Aorta (tissue), 5 donors: ENCODE measurements at regions not wholly inside any gene's neighbourhood (a gene's known extent, or its start where the extent isn't known, plus 50 kb on each side); places are given as distances from the start of the nearest gene placed in this dataset.
"Not testable (repeated sequence)": the region's sequence is repeated elsewhere in the genome, so short reads cannot be mapped to it uniquely, and the experiment has no call there.

Experiments used
- ATAC-seq: fragments of 200-7000 bp; cut with Tn5 transposase; one replicate; pipeline ENCODE4 v1.9.1; 2022; ENCODE audit warnings: moderate library complexity; ENCODE audit not compliant: low FRiP score
- DNase-seq, 2 donors: peaks; one replicate each; pipeline ENCODE4 v3.0.0-alpha.2; 2020
- H3K27ac ChIP-seq, 2 donors: one replicate each; pipeline ENCODE4 v1.5.1; 2013; ENCODE audit warnings: low read length in 2 of 2, mild to moderate bottlenecking in 2 of 2, moderate library complexity in 2 of 2, control low read depth in 1 of 2, inconsistent platforms in 1 of 2, low read depth in 1 of 2
- H3K27me3 ChIP-seq, 2 donors: one replicate each; pipeline ENCODE4 v1.6.1; 2013; ENCODE audit warnings: control low read depth in 1 of 2, low read length in 1 of 2, mild to moderate bottlenecking in 1 of 2, moderate library complexity in 1 of 2; ENCODE audit not compliant: insufficient read depth in 2 of 2, control insufficient read depth in 1 of 2
- H3K36me3 ChIP-seq, 2 donors: one replicate each; pipeline ENCODE4 v1.6.1; 2013; ENCODE audit warnings: control low read depth in 1 of 2, low read length in 1 of 2, mild to moderate bottlenecking in 1 of 2; ENCODE audit not compliant: insufficient read depth in 2 of 2, control insufficient read depth in 1 of 2
- H3K4me1 ChIP-seq, 2 donors: one replicate each; pipeline ENCODE4 v1.6.1; 2013; ENCODE audit warnings: low read length in 2 of 2, control low read depth in 1 of 2, mild to moderate bottlenecking in 1 of 2, moderate library complexity in 1 of 2; ENCODE audit not compliant: insufficient read depth in 2 of 2, control insufficient read depth in 1 of 2
- H3K4me3 ChIP-seq, 2 donors: one replicate each; pipeline ENCODE4 v1.5.1; 2013; ENCODE audit warnings: low read length in 2 of 2, control low read depth in 1 of 2, mild to moderate bottlenecking in 1 of 2
- H3K9me3 ChIP-seq: one replicate; pipeline ENCODE4 v1.6.1; 2013; ENCODE audit warnings: mild to moderate bottlenecking, low read length; ENCODE audit not compliant: control insufficient read depth
- WGBS, 2 donors: extraction: QIAGEN DNeasy Blood & Tissue Kit; methylation state at CpG; one replicate each; pipeline ENCODE4 v1.1.7; 2013; 5-methylcytosine and 5-hydroxymethylcytosine counted together
- intact Hi-C, 2 donors: fragments of 100-400 bp; cut with DNase I; formaldehyde crosslinking; loops; one replicate each; pipeline versions ENCODE4 v1.14.2 to v1.15.0; 2022
- donor health status: healthy with polysubstance abuse.
- donor health status: Bipolar disorder and iron deficiency.
- donor health status: DM: no; HTN: no; CAD: no.
- donor health status: DM: no; HTN: no; CAD: no.
- donor health status: DM: yes; HTN: yes; CAD: no.

DNA sequence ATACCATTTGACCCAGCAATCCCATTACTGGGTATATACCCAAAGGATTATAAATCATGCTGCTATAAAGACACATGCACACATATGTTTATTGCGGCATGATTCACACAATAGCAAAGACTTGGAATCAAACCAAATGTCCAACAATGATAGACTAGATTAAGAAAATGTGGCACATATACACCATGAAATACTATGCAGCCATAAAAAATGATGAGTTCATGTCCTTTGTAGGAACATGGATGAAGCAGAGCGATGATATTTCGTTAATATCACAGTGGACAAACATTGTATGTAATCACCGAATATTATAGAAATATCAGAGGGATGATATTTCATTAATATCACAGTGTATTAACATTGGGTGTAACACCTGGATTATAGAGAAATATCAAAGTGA lies 64.9 kb upstream of the CNIH3 start:
- H3K36me3 ChIP-seq, H3K27ac ChIP-seq, H3K4me1 ChIP-seq, H3K4me3 ChIP-seq, intact Hi-C loops, DNase-seq, ATAC-seq, H3K9me3 ChIP-seq, H3K27me3 ChIP-seq: not testable (repeated sequence)
- WGBS, 2 donors: 93 to 95% methylated on average over 4 of the region's 4 CpGs

DNA sequence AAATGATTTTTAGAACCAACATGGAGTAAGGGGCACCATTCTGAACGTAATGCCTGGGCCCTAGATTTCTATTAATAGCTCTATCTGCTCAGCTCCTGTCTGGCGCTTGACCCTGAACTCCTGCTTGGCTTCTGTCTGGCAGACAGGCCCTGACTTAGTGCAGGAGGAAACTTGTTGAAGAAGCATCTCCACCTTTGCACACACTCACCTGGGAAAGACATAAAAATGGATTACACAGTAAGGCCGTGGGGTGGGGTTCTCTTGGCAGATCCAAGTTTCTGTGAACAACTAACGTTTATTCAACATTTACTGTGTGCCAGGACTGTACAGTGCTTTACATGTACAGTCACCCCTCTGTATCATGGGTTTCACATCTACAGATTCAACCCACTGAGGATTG lies 62.1 kb upstream of the CNIH3 start:
- Histone ChIP-seq H3K36me3 (no peaks in the 10 kb centered on the region), H3K4me1 (no peaks in the 10 kb centered on the region), H3K27me3 (no peaks in the 10 kb centered on the region), H3K9me3 (no peaks in the 10 kb centered on the region), H3K4me3 (no peak overlapping the region), H3K27ac (no peak overlapping the region)
- no peak for ATAC-seq
- intact Hi-C loops: no loop called here
- WGBS, 2 donors: 58 to 61% methylated on average over 4 of the region's 4 CpGs
- no peak for DNase-seq

DNA sequence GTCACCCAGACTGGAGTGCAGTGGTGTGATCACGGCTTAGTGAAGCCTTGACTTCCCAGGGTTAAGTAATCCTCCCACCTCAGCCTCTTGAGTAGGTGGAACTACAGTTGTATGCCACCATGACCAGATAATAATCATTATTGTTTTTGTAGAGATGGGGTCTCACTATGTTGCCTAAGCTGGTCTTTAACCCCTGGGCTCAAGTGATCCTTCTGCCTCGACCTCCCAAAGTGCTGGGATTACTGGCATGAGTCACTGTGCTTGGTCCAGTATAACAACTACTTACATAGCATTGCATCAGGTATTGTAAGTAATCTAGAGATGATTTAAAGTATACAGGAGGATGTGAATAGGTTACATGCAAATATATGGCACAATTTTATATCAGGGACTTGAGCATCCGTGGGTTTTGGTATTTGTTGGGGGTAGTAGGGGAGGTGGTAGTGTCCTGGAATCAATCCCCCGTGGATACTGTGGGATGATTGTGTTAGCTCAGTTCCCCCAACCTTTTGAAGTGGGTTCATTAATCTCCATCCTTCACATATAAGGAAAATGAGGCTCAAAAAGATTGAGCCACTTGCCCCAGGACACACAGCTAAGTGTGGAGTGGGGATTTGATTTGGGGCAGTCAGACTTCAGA lies 61.4 kb upstream of the CNIH3 start:
- H3K27me3 ChIP-seq: no peaks in the 10 kb centered on the region
- no peaks in the 10 kb centered on the region for H3K9me3 ChIP-seq
- no peaks in the 10 kb centered on the region for H3K4me1 ChIP-seq
- H3K27ac ChIP-seq: no peak overlapping the region
- ATAC-seq (no peak), DNase-seq (no peak)
- no peak overlapping the region for H3K4me3 ChIP-seq
- WGBS, 2 donors: 71 to 73% methylated on average over 4 of the region's 4 CpGs
- H3K36me3 ChIP-seq: no peaks in the 10 kb centered on the region
- intact Hi-C loops: no loop called here

DNA sequence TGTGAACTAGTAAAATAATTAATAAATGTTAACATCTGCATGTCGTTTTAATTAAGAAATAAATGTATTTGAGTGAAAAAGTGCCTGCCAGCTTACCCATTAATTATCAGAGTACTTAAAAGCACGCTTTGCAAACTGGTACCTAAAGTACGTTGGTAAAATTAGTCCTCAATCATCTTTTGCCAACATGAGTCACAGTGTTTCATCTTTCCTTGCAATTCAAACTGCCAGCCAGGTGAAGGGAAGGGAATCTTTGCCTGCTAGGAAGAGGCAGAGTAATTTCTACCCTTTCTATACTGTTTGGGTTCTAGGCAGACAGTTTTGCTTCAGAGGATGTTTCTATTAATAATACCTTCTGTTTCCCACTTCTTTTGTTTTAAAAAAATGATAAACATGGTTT lies 57.2 kb upstream of the CNIH3 start:
- Histone ChIP-seq H3K36me3 (no peaks in the 10 kb centered on the region), H3K27ac (no peak overlapping the region), H3K9me3 (no peaks in the 10 kb centered on the region), H3K4me1 (no peaks in the 10 kb centered on the region), H3K4me3 (no peak overlapping the region), H3K27me3 (no peaks in the 10 kb centered on the region)
- intact Hi-C loops: no loop called here
- ATAC-seq: no peak
- 54 to 55% methylated on average over 3 of the region's 3 CpGs for WGBS, 2 donors
- DNase-seq: no peak

DNA sequence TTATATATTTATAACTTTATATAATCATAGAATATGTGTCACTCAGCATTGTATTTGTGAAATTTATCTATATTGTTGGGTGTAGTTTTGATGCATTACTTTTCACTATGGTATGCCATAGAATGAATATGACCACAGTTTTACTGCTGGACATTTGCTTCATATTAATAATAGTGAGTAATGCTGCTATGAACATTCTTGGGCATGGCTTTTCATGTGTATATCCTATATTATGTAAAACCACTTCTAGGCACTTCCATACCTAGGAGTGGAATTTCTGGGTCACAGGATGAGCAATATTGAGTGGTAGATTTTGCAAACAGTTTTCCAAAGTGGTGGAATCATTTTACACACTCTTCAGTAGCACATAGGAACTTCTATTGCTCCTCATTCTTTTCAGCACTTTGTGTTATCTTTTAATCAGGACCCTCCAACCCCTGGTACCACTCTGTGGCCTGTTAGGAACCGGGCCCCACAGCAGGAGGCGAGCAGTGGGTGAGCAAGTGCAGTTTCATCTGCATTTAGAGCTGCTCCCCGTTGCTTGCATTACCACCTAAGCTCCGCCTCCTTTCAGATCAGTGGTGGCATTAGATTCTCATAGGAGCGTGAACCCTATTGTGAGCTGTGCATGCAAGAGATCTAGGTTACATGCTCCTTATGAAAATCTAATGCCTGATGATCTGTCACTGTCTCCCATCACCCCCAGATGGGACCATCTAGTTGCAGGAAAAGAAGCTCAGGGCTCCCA lies 56.0 kb upstream of the CNIH3 start:
- no peak overlapping the region for H3K4me3 ChIP-seq
- H3K27ac ChIP-seq: no peak overlapping the region
- H3K27me3 ChIP-seq: no peaks in the 10 kb centered on the region
- H3K9me3 ChIP-seq: no peaks in the 10 kb centered on the region
- H3K4me1 ChIP-seq: no peaks in the 10 kb centered on the region
- whole genome bisulfite sequencing, 2 donors: 87 to 91% methylated on average over 5 of the region's 5 CpGs
- no peaks in the 10 kb centered on the region for H3K36me3 ChIP-seq
- DNase-seq: no peak
- intact Hi-C loops: no loop called here
- no peak for ATAC-seq

DNA sequence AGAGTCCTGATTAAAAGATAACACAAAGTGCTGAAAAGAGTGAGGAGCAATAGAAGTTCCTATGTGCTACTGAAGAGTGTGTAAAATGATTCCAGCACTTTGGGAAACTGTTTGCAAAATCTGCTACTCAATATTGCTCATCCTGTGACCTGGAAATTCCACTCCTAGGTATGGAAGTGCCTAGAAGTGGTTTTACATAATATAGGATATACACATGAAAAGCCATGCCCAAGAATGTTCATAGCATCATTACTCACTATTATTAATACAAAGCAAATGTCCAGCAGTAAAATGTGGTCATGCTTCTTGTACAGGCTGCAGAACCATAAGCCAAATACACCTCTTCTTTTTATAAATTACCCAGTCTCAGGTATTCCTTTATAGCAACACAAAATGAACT lies 53.2 kb upstream of the CNIH3 start:
- intact Hi-C loops, H3K36me3 ChIP-seq, DNase-seq, H3K27ac ChIP-seq, H3K4me1 ChIP-seq, H3K4me3 ChIP-seq, H3K9me3 ChIP-seq, H3K27me3 ChIP-seq, ATAC-seq: not testable (repeated sequence)

DNA sequence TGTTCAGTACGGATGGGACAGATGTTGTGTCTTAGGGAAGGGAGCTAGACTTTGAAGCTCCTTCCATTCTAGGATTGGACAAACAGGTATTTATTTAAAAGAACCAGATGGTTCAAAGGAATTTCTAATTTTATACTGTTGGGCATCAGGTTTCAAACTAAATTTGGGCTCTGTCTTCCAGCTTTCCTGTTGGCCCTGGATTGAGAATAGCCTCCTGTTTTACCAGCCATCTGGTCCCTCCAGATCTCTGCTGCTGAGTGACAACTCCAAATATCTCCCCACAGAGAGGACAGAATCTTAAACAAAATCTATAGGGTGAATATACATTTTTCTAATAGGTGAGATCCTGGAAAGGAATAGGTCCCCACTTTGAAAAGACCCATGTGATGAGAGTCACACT lies 52.5 kb upstream of the CNIH3 start:
- ATAC-seq (no peak), DNase-seq (no peak)
- no peak overlapping the region for H3K27ac ChIP-seq
- no peaks in the 10 kb centered on the region for H3K4me1 ChIP-seq
- H3K27me3 ChIP-seq: no peaks in the 10 kb centered on the region
- intact Hi-C loops: no loop called here
- H3K9me3 ChIP-seq: no peaks in the 10 kb centered on the region
- no peaks in the 10 kb centered on the region for H3K36me3 ChIP-seq
- WGBS, 2 donors: 46 to 54% methylated on average over 1 of the region's 1 CpG
- no peak overlapping the region for H3K4me3 ChIP-seq

DNA sequence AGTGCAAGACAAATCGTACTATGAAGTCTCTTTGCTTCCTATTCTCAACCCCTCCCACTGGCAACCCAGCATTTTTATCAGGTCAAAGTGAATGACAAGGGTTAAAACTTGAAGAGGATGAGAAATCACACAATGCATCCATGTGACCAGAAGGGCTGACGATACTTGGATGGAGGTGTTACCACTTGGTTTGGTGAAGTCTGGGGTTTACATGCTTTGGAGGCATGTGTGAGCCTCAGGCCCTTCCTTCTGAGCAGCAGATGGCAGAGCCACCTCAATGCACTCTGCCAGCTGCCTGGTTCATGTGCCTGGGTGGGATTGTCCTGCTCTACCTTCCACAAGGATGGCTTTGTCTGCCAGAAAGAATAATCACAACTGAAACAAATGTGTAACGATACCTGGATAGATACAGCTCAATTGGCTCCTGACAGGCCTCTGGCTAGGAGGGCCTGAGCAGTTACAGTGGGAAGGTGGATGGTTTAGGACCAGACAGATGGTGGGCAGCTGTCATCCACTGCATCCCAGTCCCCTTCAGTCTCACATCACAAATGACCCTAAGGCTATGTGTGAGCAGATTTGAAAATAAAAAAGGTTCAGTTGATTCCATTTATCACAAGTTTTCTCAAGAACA lies 51.5 kb upstream of the CNIH3 start:
- Histone ChIP-seq H3K9me3 (no peaks in the 10 kb centered on the region), H3K36me3 (no peaks in the 10 kb centered on the region), H3K27me3 (no peaks in the 10 kb centered on the region), H3K4me1 (no peaks in the 10 kb centered on the region), H3K27ac (no peak overlapping the region), H3K4me3 (no peak overlapping the region)
- 76 to 80% methylated on average over 3 of the region's 3 CpGs for WGBS, 2 donors
- intact Hi-C loops: no loop called here
- DNase-seq (no peak), ATAC-seq (no peak)

DNA sequence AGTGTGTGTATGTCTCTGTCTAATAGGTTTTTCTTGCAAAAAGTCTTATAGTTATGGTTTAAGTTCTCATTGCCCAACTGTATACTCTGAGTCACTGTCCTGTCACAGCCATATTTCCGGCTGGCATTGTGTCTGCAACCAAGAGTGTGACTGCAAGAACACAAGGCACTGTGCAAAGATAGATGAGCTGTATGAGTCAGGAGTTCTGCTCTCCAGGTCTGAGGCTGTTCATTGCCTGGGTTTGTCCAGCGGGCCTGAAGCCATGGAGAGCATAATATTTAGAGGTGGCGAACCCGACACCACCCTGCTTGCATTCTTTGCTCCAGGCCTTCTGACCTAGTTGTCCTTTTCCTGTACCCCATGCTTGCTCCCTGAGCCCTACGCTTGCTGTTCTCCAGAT lies 50.9 kb upstream of the CNIH3 start:
- Histone ChIP-seq H3K27ac (no peak overlapping the region), H3K27me3 (no peaks in the 10 kb centered on the region), H3K36me3 (no peaks in the 10 kb centered on the region), H3K4me1 (no peaks in the 10 kb centered on the region), H3K9me3 (no peaks in the 10 kb centered on the region), H3K4me3 (no peak overlapping the region)
- no peak for DNase-seq
- ATAC-seq: no peak
- intact Hi-C loops: no loop called here
- 60 to 80% methylated on average over 5 of the region's 5 CpGs for WGBS, 2 donors
